Activated T-cell treated with anti-CD3 and anti-CD28 coated beads, Interleukin-2, amount 50 U/mL, for 72 hours (primary cell): ENCODE measurements at regions not wholly inside any gene's neighbourhood (a gene's known extent, or its start where the extent isn't known, plus 50 kb on each side); places are given as distances from the start of the nearest gene placed in this dataset.

Source experiments
- ATAC-seq, 2 donors: fragments of 150-1000 bp; cut with Tn5 transposase; replicated peaks in 1 of 2; 2 replicates each; pipeline ENCODE4 v1.10.0; 2021; ENCODE audit warnings: moderate library complexity in 2 of 2, mild to moderate bottlenecking in 1 of 2
- DNase-seq, 2 donors: peaks; one replicate each; pipeline ENCODE4 v3.0.0; 2021 to 2022; ENCODE audit warnings: mixed read lengths in 1 of 2
- H3K27ac Mint-ChIP-seq: one replicate; pipeline ENCODE4 v1.8.0; 2022; ENCODE audit warnings: mild to moderate bottlenecking, moderate library complexity, mixed read lengths
- H3K27me3 Mint-ChIP-seq: one replicate; pipeline ENCODE4 v1.8.0; 2022; ENCODE audit warnings: low read depth, mixed read lengths
- H3K36me3 Mint-ChIP-seq, 2 donors: one replicate each; pipeline ENCODE4 v1.8.0; 2022; ENCODE audit warnings: mixed read lengths in 2 of 2, mild to moderate bottlenecking in 1 of 2; ENCODE audit not compliant: insufficient read depth in 2 of 2
- H3K4me1 Mint-ChIP-seq: one replicate; pipeline ENCODE4 v1.8.0; 2022; ENCODE audit warnings: low read depth, mixed read lengths
- H3K4me3 Mint-ChIP-seq, 2 donors: one replicate each; pipeline ENCODE4 v1.8.0; 2022; ENCODE audit warnings: mild to moderate bottlenecking in 2 of 2, mixed read lengths in 2 of 2, moderate library complexity in 2 of 2
- H3K9me3 Mint-ChIP-seq, 2 donors: one replicate each; pipeline ENCODE4 v1.8.0; 2022; ENCODE audit warnings: mixed read lengths in 2 of 2

DNA sequence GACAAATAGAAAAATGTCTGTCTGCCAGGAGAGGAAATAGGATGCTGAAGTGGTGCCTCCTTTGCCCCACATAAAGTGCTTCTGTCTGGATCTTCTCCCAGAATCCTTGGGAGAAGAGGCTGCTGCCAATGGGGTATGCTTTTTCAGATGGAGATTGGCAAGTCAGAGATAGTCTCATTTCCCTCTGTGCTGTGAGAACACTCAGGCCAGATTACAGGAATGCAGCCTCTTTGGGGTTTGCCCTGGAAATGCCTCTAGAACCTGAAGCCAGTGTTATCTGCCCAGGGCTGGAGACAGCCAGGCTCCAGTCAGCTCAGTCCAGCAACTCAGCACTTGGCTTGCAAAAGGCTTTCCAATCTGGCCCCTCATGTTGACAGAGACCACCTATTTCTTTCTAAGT lies 119.1 kb upstream of the PHYHIPL start:
- Mint-ChIP-seq H3K27me3 (no peaks in the 10 kb centered on the region), H3K27ac (no peak overlapping the region), H3K9me3 (peaks cover 6 to 13% of the 10 kb centered on the region in 2 donors), H3K4me1 (no peaks in the 10 kb centered on the region), H3K36me3 (peaks cover 0 to 4% of the 10 kb centered on the region in 2 donors), H3K4me3 (no peak overlapping the region)
- ATAC-seq = no peak
- DNase-seq = no peak

DNA sequence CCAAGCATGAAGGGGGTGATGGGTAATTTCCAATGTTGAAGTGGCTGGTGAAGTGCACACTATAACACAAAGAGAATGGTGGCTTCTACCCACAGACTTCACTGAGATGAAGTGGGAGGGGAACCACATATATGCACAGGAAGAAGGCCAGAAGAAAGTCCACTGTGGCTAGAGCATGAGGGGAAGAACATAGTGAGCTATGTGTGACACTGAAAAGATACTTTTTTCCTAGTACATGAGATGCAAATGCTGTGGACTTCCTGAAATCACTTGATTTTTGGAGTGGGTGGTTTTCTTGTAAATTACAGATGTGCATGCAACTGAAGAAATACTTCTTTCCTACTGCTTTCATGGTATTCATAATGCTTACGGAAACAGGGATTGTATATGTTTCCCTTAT lies 115.6 kb upstream of the PHYHIPL start:
- no peak for ATAC-seq
- Mint-ChIP-seq H3K9me3 (peaks cover 0 to 3% of the 10 kb centered on the region in 2 donors), H3K27me3 (no peaks in the 10 kb centered on the region), H3K4me3 (no peak overlapping the region), H3K4me1 (no peaks in the 10 kb centered on the region), H3K36me3 (no peaks in the 10 kb centered on the region), H3K27ac (no peak overlapping the region)
- no peak for DNase-seq

DNA sequence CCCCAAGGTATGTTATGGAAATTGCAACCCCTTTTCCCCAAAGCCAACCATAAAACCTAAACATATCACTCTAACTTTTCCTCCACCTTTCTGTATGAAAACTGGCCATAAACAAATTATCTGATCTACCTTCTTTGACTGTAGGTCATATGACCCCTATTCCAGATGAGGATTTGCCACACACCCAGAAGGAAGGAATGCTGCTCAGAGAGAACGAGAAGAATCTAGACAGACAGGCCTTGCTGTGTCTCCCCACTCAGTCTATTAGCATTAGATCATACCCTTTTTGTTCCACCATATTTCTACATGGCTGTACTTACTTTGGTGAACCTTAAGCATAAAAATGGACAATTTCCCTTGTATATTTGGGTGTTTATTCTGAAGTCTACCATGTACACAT lies 113.0 kb upstream of the PHYHIPL start:
- no peak for DNase-seq
- no peak overlapping the region for H3K27ac Mint-ChIP-seq
- H3K9me3 Mint-ChIP-seq = peaks cover 0 to 3% of the 10 kb centered on the region in 2 donors
- no peak for ATAC-seq
- no peaks in the 10 kb centered on the region for H3K36me3 Mint-ChIP-seq
- H3K27me3 Mint-ChIP-seq = no peaks in the 10 kb centered on the region
- H3K4me1 Mint-ChIP-seq = no peaks in the 10 kb centered on the region
- no peak overlapping the region for H3K4me3 Mint-ChIP-seq

DNA sequence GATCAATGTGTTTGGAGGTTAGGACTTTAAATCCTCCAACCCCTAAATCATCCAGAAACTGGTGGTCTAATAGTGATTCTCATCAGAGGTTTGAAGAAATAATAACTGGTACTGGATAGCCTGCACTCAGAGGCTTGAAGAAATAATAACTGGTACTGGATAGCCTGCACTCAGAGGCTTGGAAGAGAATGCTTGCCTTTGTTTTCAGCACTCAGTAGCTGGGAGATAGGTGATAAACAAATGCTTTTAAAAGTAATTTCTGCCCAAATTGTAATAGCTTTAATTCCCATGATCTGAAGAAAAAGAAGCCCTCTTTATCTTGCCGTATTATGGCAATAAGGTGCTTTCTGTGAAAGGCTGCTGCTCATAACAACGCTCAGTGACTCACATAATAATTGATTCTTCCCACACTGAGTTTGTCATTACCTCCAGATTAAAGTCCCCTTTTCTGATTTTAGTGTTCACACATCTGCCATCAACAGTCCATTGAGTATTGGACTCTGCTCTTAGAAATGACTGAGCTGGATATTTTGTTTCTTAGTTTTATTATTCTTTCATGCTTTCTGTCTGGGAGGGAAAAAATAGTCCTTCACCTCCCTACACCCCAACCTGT lies 112.3 kb upstream of the PHYHIPL start:
- Mint-ChIP-seq H3K4me1 (no peaks in the 10 kb centered on the region), H3K27me3 (no peaks in the 10 kb centered on the region), H3K4me3 (no peak overlapping the region), H3K27ac (no peak overlapping the region), H3K9me3 (peaks cover 0 to 4% of the 10 kb centered on the region in 2 donors), H3K36me3 (no peaks in the 10 kb centered on the region)
- DNase-seq (no peak), ATAC-seq (no peak)

DNA sequence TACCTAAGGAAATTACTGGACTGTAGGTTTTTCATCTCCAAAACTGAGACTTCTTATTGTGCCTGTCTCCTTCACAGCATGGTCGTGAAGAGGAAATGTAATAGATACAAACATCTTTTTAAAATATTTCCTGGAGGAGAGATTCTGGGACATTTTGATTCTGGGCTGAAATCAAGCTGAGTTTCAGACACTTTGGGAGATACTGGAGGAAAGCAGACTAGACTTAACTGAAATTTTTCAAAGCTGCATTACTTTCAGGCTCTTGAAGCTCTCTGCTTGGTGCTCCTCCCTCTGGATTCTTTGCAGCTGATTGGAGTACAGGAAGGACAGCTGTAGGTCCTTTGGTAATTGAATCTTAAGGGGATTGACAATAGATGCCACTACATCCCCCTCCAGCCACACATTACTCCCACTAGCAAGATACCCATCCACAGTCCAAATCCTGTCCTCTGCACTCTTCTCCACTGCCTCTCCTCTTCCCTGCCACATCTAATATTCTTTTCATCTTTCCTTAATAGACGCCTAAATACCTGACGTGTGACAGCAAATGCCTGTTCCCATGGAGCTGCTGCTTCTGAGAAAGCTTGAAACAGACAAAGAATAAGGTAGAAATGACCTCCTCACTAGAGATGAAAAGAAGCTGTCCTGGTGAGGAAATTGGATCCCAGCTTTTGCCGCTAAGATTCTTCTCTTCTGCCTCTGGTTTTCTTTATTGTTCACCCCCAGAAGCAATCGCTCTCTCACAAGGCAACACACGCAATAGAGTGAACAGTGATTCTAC lies 111.5 kb upstream of the PHYHIPL start:
- Mint-ChIP-seq H3K36me3 (no peaks in the 10 kb centered on the region), H3K4me3 (no peak overlapping the region), H3K27me3 (no peaks in the 10 kb centered on the region), H3K9me3 (peaks cover 0 to 4% of the 10 kb centered on the region in 2 donors), H3K4me1 (no peaks in the 10 kb centered on the region), H3K27ac (no peak overlapping the region)
- DNase-seq = no peak
- no peak for ATAC-seq

DNA sequence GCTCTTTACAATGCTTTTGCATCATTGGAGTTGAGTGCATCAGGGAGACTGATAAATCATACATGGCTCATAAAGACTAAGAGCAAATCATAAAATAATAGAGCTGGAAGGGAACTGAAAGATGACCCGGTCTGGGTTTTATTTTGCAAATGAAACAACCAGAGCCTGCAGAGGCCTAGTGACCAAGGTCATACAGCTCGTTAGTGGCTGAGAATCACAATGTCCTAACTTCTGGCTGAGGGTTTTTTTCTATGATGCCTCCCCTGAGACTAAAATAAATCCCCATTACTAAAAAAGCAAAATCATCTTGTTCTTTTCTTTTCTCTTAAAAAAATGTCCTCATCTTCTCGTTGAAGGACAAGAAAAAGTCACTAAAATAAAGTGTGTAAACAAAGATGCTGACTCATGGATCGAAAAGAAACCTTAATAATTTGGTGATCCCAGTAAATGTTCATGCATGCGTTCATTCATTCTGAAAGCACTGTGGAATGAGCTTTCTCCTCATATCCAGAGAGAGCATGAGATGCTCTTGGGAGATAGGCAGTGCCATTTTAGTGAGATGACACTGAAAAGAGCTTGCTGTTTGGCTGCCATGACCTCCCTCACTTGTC lies 107.8 kb upstream of the PHYHIPL start:
- Mint-ChIP-seq H3K4me1 (no peaks in the 10 kb centered on the region), H3K27ac (no peak overlapping the region)
- ATAC-seq = no peak

DNA sequence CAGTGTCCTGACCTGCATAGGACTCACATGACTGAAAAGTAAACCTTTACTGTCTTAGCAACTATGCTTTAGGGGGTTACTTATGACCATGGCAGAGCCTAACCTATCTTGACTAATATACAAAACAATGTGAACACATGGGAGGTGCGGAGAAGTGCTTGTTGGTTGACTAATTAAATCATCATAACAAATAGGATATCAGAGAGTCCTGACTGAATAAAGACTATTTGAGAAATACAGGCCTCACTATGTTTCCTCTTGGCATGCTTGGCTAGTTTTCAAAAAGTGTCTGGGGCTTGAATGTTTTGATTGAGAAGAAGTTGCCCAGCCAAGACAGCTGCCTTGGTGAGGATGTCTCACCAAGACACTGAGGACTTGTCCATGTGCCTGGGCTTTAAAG lies 104.4 kb upstream of the PHYHIPL start:
- DNase-seq (no peak), ATAC-seq (no peak)
- H3K27me3 Mint-ChIP-seq = no peaks in the 10 kb centered on the region
- H3K4me1 Mint-ChIP-seq = no peaks in the 10 kb centered on the region
- H3K27ac Mint-ChIP-seq = no peak overlapping the region
- H3K4me3 Mint-ChIP-seq = no peak overlapping the region
- H3K9me3 Mint-ChIP-seq = peaks cover 0 to 5% of the 10 kb centered on the region in 2 donors
- H3K36me3 Mint-ChIP-seq = no peaks in the 10 kb centered on the region

More for the DNA sequence above, 107.8 kb upstream of the PHYHIPL start:
- no peak overlapping the region for H3K4me3 Mint-ChIP-seq
- H3K36me3 Mint-ChIP-seq = no peaks in the 10 kb centered on the region
- no peaks in the 10 kb centered on the region for H3K27me3 Mint-ChIP-seq
- H3K9me3 Mint-ChIP-seq = peaks cover 0 to 5% of the 10 kb centered on the region in 2 donors
- DNase-seq = no peak

DNA sequence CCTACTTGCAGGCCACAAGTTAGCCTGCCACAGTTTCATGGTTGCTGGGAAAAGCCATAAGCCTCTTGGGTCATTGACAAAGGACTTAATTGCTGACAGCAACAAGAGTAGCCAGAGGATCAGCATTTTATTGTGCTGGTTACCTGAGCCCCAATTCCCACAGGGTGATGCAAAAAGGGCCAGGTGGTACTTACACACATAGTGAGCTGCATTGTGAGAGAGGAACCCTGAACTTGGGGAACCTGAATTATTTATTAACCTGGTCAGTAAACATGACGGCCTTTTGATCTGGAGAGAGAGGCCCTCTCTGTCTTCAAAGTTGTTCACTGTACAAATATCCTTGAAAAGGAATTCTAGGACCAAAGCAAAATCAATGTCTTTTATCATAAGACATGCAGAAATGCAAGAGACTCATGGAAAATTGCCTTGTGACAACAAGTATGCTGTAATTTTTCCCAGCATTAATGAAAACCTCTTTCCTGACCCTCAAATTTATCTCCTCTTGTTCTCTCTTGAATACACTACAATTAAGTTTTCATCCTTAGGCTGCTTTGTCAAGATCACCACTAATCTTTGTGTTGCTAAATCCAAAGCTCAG lies 102.9 kb upstream of the PHYHIPL start:
- Mint-ChIP-seq H3K27ac (no peak overlapping the region), H3K36me3 (no peaks in the 10 kb centered on the region), H3K4me1 (no peaks in the 10 kb centered on the region), H3K27me3 (no peaks in the 10 kb centered on the region), H3K9me3 (peaks cover 0 to 5% of the 10 kb centered on the region in 2 donors), H3K4me3 (no peak overlapping the region)
- DNase-seq = no peak
- ATAC-seq = no peak

DNA sequence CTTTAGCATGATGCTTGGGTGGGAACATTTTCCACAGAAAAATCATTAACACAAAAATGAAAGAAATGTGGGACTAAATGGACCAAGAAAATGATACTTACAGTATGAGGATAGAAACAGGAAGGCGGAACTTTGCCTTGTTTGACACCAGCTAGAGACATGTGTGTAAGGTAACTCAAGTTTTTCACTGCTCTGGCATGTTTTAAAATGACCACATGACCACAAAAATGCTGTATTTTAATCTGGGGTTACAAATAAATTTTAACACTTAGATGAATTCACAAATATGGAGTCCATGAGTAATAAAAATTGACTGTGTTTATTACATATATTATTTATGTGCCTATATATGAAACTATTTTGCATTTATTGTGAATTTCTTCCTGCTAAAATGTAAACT lies 100.9 kb upstream of the PHYHIPL start:
- Mint-ChIP-seq H3K4me3 (no peak overlapping the region), H3K36me3 (no peaks in the 10 kb centered on the region), H3K9me3 (peaks cover 0 to 2% of the 10 kb centered on the region in 2 donors), H3K27me3 (no peaks in the 10 kb centered on the region), H3K4me1 (no peaks in the 10 kb centered on the region), H3K27ac (no peak overlapping the region)
- ATAC-seq (no peak), DNase-seq (no peak)

DNA sequence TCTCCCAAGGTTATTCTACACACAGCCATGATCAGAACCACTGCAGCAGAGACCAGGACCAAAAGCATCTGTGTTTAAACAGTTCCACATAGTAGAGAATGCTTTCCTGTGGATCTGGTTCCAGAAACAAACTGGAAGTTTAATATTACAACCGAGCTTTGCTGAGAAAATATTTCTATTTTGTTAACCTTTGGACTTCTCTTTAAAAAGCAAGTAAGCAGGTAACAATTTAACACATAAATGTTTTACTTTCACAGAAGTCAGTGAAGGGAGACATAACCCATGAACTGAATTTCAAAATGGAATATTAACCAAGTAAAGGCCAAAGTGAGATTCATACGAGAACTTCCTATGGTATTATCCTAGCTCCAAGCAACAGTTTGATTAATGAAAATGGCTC lies 98.6 kb upstream of the PHYHIPL start:
- DNase-seq (no peak), ATAC-seq (no peak)
- Mint-ChIP-seq H3K36me3 (no peaks in the 10 kb centered on the region), H3K27me3 (no peaks in the 10 kb centered on the region), H3K27ac (no peak overlapping the region), H3K9me3 (peaks cover 0 to 1% of the 10 kb centered on the region in 2 donors), H3K4me1 (no peaks in the 10 kb centered on the region), H3K4me3 (no peak overlapping the region)

DNA sequence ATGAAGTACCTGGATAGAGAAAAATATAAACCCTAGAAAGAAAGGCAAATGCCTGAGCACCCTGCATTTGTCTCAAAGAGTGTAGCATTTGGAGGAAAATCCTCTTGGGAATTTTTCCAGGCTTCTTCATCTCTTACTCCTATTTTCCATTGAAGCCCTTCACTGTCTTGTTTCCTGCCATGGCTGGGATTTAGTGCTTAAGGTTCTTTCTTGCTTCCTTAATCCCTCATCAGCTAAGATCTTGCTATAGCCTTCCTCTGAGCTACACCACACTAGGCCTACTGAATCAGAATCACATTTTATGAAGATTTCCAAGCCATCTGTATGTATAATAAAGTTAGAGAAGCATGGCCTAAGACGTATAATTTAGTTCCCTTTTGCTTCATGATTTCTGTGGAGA lies 97.5 kb upstream of the PHYHIPL start:
- H3K27me3 Mint-ChIP-seq = no peaks in the 10 kb centered on the region
- no peaks in the 10 kb centered on the region for H3K4me1 Mint-ChIP-seq
- no peak overlapping the region for H3K27ac Mint-ChIP-seq
- ATAC-seq (no peak), DNase-seq (no peak)
- no peaks in the 10 kb centered on the region for H3K36me3 Mint-ChIP-seq
- peaks cover 0 to 1% of the 10 kb centered on the region in 2 donors for H3K9me3 Mint-ChIP-seq
- no peak overlapping the region for H3K4me3 Mint-ChIP-seq

DNA sequence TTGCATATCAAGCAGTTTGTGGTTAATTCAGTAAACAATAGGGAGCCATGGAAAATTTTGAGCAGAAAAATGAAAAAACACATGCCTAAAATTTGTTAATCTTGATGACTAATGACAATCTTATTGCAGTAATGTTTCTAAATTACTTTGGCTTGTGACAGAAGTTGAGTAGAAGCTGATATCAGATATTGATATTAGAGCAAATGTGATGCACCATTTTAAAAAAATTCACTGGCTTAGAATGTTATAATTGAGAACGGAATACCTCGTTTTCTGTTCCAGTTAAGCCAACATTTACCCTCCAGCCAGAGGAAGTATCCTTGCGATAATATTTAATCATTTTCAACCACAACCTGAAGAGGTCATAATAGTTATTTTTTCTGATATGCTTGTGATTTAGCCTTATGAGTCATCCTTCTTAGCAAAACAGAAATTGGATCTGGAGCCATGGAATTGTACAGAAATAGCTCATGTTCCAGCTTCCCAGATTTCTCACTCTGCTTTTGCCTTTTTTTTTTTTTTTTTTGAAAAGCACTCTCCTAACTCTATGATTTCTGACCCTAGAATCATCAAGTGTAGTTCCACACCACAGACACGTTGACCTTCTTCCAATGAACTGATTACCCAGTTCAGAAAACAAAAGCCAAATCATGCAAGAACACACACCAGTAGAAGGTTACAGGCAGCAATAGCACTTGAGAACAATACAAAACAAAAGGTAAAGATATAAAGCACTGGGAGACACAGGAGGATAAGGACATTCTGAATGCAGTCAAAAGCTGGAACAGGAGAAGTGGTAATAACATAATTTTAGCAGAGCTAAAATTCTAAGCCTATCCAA lies 96.8 kb upstream of the PHYHIPL start:
- no peak overlapping the region for H3K4me3 Mint-ChIP-seq
- no peak for ATAC-seq
- H3K9me3 Mint-ChIP-seq = peaks cover 0 to 1% of the 10 kb centered on the region in 2 donors

More for the DNA sequence above, 96.8 kb upstream of the PHYHIPL start:
- DNase-seq = no peak
- no peaks in the 10 kb centered on the region for H3K27me3 Mint-ChIP-seq
- no peaks in the 10 kb centered on the region for H3K4me1 Mint-ChIP-seq
- H3K36me3 Mint-ChIP-seq = no peaks in the 10 kb centered on the region
- no peak overlapping the region for H3K27ac Mint-ChIP-seq
